ENCODE measurements at regions not wholly inside any gene's neighbourhood (a gene's known extent, or its start where the extent isn't known, plus 50 kb on each side); places are given as distances from the start of the nearest gene placed in this dataset.

DNA sequence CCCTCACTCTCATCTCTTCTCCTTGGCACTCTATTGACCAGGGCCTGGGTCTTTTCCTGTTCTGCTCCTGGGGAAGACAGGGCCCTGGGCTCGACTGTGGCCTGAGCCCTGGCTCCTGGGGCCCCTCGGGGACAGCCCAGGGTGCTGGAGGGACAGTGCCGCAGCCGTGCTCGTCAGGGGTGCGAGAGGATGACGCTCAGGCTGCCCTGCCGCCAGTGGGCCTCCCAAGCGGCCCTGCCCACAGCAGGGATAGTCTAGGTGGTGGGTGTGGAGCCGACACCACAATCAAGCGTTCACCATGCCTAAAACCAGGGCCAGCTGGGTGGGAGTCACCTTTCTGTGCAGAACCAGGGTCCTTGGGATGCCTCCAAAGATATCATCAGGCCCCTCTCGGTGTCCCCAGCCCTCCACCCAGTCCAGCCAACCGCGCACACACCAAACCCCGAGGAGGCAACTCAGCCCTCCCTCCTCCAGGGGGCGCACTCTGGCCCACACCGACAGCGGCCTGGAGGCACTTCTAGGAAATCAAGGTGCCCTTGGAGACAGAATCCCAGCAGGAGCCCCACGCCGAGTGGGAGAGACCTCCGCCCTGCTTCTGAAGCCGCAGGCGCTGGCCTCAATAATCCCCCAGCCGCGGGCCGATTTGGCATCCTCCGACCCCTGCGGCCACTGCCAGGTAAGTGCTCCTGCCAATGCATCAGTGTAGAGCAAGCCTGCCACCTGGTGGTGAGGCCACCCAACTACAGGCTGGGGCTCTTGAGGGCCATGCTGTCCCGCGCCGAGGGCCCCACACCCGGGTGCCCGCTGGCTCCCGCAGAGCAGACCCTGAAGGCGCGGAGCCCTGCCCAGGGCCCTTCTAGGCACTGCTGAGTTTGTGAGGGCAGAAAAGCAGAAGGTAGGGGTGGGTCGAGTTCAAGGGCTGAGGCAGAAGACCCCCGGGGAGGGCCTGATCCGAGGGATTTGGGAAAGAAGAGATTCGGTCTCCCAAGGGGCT, 496.4 kb downstream of the BUD13 start:
- no peak for DNase-seq

DNA sequence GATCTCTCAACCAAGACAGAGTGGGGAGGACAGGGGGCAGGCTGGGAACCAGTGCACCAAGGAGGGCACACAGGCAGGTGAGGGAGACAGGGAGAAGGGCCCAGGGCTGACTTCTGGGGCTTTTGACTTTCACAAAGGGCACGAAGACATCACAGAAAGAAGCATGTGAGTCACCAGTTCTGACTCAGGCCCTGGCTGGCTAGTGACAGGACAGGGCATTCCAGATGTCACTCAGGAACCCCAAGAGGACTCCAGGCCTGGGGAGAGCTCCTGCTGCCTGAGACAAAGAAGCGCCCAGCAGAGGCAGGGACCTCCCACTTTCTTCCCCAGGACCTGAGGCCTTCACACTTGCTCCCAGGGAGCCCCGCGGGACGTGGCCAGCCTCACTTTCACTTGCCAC, 497.2 kb downstream of the BUD13 start:
- DNase-seq: no peak

DNA sequence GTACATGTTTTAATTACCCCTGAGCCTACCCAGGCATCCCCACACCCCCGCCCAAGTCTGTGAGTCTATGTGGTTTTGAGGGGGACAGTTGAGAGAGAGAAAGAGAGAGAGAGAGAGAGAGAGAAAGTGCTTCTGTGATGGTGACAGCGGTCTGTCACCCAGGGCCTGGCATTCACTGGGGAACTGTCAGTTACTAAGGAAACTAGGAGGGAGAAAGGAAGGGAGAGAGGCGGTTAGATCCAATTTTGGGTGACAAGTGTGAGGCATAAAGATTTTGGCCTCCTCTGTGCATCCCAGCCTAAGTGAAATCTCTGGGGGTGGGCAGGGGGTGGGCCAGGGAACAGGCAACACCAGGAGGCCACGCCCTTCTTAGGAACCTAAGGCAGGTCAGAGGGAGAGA, 498.3 kb downstream of the BUD13 start:
- no peak for DNase-seq

DNA sequence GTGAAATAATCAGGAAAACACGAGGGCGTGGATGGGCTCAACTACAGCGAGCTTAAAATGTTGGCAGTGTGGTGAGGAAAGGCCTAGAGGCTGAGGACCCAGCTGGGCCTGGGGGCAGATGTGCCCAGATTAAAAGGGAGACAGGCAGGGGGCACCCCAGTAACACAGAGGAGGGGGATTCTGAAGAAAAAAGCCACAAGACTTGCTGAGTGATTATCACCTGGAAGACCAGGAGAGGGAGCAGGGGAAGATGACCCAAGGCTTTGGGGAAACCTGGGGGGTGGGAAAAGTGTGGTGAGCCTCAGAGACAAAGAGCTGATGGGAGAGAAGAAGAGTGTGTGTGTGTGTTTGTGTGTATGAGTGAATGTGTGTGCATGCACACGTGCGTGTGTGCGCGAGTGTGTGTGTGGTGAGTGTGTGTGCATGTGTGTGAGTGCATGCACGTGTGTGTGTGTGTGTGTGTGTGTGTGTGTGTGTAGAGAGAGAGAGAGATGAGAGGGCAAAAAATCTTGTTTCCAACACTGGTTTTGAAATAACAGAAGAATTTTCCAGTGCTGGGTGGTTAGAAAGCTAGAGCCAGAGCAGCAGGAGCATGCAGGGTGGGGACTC, 500.5 kb downstream of the BUD13 start:
- DNase-seq: no peak

DNA sequence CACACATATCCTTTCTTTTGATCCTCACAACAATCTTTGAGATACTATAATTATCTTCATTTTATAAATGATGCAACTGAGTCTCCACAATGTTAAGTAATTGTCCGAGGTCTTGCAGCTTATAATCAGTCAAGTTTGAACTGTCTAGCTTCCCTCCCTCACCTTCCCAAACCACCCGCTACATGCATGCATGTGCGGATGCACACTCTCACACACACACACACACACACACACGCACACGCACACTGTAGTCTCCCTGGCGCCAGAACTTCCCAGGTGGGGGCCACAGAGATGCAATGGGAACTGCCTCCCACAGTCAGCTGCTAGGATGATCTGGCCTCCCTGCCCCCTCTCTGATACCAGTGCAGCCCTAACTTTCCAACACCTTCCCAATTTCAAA, 501.3 kb downstream of the BUD13 start:
- no peak for DNase-seq

DNA sequence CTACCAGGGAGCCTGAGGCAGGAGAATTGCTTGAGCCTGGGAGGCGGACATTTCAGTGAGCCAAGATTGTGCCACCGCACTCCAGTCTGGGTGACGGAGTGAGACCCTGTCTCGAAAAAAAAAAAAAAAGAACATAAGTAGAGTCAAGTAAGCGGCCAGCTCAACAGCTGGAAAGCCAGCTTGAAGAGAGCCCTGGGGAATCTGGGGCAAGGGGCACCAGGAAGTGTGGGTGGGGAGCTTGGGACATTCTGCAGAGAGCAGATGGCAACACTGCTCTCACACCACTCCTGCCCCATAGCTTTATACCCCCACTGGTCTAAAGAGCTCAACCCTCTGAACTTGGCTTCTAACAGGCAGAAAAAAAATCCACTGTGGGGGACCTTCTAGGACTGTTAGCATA, 505.6 kb downstream of the BUD13 start:
- DNase-seq: no peak

DNA sequence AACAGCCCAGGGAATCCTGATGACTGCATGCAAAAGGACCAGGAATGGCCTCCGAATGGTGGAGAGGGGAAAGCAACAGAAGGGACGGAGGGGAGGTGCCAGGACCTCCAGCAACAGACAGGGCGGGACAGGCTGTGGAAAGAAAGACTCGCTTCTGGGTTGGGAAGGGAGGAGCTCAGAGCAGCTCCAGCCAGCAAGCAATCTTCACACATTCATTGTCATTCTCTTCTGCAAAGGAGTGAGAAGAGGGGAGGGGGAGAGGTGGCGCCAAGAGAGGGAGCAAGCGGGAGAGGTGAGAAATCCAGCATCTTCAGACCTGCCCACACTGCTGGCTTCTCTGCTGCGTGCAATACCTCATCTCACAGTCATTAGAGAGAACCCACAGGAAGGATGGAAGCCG, 509.0 kb downstream of the BUD13 start:
- no peak for DNase-seq

DNA sequence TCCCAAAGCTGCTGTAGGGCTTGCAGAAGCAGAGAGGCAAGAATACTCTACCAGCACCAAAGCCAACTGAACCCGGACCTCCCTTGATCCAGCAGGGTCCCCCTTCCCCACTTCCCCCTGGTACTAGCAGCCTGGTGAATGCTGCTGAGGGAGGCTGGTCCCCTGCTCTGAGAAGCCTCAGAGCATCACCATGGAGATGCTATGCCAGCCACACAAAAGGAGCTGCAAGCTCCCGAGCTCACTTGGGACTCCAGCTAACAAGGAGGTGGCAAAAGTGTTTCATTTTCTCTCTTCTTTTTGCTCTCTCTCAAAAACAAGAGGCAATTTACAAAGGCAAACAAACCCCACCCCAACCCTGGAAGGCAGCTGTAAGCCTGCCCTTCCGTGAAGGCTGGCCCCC, 509.8 kb downstream of the BUD13 start:
- no peak for DNase-seq

DNA sequence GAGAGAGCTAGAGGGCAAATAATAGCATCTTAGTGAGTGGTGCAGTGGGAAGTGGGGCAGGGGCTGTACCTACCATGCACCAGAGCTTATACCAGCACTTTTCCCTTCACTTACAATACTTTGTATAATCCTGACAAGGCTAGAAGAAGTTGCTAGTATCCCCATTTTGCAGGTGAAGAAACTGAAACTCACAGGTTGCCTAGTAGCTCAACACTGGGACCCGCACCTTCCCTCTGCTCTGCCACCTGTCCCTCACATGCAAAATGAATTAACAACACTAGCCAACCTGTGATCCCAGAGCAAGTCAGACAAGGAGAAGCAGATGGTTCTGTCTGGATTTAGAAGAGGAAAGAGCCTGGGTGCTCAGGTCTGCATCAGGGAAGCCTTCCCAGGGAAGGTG, 510.4 kb downstream of the BUD13 start:
- DNase-seq: no peak

DNA sequence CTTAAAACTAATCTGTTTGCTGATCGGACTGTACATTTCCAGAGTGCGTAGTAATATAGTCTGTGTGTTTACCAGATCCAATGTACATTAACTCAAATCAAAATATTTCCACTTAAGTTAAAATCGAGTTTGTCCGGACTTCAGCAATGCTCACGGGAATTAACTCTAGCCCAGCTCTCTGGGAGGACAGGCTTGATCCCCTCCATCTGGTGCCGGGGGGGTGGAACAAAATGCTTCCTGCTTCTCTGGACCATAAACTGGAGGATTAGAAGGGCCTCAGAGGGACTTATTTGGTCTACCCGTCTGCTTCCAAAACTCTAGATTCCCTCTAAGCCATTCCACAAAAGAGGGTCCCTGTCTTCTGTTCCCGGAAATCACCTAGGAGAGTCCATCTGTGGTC, 511.2 kb downstream of the BUD13 start:
- DNase-seq: no peak

DNA sequence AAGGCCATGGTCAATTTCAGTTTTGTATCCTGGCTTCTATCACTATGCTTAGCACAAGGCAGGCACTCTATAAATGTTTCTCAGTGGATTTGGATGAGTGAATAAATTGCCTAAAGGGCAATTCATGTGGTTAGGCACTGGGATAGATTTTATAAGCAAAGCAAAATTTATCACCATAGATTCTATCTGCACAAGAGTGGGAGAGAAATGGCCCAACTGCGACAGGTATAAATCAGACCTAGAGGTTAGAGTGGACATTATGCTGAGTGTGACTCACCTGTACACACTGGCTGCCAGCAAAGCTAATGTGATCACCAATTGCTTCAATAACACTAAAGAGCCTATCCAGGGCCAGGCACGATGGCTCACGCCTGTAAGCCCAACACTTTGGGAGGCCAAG, 514.0 kb downstream of the BUD13 start:
- no peak for DNase-seq

DNA sequence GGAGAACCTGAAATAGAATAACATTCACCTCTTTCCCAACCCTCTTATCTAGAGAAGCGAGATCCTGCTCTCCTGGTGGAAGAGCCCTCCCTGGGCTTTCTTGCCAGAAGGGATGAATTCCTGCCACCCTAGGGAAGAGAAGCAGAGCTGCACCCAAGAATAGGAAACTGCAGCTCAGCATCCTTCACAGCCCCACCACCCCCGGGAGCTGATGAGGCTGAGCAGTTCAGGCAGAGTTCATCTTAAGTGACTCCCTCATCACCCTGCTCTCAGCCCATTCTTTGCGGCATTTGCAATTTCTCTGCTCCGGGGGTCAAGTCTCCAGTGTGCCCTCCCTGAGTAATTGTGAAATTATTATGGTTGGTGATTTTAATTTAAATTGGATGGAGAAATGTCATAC, 514.9 kb downstream of the BUD13 start:
- DNase-seq: no peak

DNA sequence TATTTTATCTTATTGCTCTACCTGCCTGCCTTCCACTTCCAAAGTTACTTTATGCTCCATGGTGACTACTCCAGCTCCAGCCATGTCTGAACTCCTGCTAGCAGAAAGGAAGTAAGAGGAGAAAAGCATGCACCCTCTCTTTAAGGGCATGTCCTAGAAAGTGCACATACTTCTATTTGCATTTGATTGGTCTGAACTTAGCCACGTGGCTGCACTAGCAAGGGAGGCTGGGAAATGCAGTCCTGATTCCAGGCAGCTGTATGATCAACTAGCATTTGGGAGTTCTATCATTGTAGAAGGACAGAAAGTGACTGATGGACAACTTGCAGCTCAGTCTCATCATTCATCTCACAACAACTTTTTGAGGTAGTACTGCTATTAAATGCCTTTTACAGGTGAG, 515.7 kb downstream of the BUD13 start:
- no peak for DNase-seq

DNA sequence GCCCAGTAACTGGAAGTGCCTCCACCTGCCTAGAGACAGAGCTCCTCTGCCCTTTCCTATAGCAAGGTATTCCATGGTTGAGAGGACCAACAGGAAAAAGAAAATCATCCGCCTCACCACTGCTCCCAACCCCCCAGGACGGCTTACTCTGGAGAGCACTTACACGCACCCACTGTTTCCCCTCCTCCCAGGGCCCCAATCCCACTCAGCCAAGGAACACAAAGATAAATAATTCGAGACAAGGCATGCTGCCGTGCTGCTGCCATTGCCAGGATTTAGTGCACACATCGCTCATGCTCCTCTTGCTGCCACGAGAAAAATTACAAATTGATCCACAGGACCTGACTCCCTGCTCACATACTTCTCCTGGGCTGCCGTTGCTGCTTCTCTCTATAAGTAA, 516.6 kb downstream of the BUD13 start:
- DNase-seq: no peak

DNA sequence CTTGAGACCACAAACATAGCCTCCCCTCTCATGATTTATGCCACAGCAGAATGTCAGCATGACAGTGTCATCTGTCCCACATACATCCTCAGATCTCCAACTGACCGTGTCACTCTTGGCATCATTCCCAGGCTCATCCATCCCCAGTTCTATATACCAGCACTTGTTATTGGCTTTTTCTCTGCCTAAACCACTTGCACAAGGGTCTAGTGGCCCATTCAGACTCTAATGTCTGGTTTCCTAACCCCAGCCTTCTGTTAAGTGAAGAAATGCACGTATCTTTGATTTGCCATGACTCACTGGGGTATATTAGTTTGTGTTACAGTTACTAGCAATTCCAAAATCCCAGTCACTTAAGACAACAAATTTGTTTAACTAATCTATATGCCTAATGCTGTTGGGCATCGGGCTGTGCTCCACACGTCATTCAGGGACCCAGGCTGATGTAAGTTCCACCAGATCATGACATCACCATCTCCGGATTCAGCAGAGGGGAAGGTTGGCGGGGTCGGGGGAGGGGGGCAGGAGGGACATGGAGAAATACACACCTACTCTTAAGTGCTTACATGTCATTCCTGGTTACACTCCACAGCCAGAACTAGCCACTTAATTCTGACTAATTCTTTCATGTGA, 517.4 kb downstream of the BUD13 start:
- no peak for DNase-seq

DNA sequence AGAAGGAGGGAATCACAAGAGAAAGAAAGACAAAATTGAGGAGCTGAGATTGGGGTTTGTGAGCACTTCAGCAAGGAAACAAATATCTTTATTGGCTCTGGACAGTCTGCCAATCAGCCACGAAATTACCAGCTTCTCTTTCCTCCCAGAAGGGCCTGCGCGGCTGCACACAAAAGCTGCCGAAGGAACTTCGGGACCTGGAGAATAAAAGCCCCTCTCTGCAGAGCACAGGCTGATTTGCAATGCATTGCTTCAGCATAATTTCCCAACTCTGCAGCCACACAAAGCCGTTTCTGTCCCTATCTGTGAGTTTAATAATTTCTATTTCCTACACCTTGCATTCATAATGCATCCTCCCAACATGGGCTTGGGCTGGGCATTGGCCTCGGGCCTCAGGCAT, 522.6 kb downstream of the BUD13 start:
- DNase-seq: no peak

DNA sequence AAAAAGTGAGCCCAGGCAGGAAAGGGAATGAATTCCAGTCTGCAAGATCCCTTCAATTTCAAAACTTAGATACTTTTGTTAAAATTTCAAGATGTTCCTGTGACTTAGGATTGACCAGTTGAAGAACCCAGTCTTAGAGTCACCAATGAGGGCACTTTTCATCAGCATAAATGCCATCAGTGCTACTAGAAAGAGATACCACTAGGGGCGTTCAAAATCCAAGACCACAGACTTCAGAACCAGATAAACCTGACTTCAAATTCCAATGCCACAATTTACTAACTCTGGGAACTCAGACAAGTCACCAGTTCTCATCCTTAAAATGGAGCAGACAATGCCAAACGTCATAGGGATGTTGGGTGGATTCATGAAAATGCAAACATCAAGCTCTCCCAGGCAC, 523.2 kb downstream of the BUD13 start:
- no peak for DNase-seq

DNA sequence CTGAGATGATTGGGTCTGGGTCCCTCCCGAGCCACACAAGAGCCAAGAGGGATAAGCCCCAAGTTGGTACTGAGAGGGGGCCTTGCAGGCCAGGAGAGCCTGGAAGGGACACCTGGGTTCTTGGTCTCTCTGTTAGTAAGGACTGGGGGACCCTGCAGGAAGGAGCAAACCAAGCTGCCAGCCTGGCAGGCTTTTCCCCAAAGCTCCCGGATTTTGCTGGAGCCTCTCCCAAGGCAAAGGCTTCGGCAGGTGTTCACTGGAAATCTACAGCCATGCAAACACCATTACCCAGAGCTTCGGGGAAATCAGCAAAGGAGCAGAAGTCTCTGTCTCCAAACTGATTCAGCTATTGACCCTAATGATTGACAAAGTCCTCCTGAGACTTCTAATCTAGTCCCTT, 527.9 kb downstream of the BUD13 start:
- no peak for DNase-seq

DNA sequence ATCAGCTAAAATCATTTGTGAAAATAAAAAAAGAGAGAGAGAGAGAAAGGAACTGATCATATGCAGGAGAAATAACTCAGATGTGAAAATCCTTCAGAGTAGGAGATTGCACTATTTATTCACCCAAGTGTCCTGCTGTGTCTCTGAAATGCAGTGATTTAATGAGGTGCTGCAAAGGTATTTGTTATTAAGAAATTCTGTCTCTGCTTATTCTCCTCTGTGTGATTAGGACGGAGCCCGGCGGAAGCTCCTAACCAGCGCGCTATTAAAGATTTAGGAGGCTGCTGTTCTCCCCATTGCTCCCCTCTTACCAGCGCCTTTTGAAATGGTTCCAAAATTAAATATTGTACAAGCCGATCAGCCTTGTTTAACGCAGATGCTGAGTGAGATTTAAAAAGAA, 528.3 kb downstream of the BUD13 start:
- DNase-seq: no peak

DNA sequence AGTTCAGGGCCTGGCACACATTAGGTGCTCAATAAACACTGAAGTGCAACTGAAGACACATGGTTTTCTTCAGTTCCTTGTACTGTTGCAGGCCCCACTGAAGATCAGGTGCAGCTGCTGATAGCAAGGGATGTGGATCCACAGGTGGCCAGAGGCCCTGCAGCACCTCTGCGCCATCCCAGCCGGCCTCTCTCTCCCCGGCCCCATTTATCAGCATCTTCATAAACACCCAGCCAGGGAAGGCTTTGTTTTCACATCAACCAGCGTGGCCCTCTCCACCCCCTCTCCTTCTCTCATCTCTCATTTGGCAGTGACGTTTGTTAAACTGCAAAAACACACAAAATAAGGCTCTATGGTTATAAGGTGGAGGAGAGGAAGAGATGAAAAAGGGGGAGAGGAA, 528.8 kb downstream of the BUD13 start:
- DNase-seq: no peak

DNA sequence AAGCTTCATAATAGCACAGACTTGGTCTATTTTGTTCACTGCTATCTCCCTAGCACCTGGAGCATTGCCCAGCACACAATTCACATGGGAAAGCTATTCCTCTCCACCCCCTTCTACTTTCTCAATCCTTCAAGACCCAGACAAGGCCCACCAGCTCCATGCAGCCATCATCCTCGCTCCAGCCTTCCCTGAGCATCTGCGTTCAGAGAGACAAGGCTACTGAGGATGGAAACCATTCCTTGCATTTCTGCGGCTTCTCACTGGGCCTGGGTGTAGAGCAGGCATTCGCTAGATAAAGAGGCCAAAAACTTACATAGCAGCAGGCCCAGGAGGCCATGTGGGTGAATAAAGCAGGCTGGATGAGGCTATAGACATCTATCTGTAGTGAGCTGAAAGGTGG, 530.8 kb downstream of the BUD13 start:
- no peak for DNase-seq

DNA sequence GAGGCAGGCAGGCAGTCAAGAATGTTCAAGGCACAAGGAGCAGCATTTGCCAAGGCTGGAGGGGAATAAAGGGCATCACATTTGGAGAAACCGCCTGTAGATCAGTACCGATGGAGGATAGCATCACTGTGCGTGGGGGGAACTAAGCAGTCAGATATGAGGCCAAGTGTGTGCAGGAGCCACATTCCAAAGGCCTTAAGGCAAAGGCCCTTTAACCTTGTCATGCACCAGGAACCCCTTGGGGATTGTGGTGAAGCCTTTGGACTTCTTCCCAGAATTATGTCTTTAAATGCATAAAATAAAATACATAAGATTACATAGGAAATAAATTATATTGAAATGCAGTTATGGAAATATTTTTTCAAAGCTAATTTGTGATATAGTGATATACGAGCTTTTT, 532.1 kb downstream of the BUD13 start:
- DNase-seq: no peak

DNA sequence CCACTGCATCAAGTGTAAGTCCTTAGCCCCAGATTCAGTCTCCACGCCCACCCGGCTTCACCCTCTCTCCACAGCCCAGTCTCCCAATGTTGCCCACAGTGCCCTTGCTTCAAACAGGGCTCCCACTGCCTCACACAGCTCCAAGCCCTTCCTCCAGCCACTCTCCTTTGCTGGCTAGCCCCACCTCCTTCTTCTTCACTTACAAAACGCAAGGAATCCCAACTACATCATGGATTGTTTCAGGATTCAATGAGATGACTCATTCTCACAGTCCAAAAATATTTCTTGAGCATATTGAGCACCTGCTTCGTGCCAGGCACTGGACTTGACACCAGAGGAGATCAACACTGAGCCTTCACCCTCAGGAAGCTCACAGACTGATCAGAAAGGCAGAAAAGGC, 533.5 kb downstream of the BUD13 start:
- no peak for DNase-seq

DNA sequence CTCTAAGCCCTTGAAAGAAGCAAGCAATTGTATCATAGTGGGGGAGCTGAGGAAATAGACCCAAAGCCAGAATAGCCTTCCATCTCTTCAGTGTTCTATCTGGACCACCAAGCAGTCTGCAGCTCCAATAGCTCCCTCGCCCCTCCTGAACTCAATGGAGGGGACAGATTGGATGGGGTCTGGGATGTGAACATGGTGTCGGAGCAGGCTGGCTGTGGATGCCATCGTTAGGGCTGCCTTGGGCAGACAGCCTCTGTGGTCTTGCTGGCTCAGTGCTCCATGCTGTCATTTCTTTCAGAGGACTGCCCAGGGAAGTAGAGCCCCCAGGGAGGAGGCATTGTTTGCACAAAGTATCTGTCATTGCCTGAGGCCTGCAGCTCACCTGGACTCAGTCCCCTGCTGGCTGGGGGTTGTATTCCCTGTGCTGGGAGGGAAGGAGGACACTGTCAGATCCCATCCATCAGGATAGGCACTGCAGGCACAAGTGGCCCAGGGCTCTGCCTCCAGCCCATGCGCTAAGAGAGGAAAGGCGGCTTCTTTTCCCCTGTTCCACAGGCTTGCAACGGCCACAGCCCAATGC, 537.7 kb downstream of the BUD13 start:
- DNase-seq: no peak

Data from NCI-H1436 treated with DMSO at 0.1 percent for 48 hours (cell line).